HG02840 (cell line): ENCODE measurements at regions not wholly inside any gene's neighbourhood (a gene's known extent, or its start where the extent isn't known, plus 50 kb on each side); places are given as distances from the start of the nearest gene placed in this dataset.

Experiments used
- ATAC-seq: cut with Tn5 transposase; IDR thresholded peaks from one replicate; pipeline ENCODE4 v1.9.1; 2021; ENCODE audit warnings: mild to moderate bottlenecking, moderate library complexity, moderate number of reproducible peaks; ENCODE audit not compliant: unreplicated experiment, low FRiP score

DNA sequence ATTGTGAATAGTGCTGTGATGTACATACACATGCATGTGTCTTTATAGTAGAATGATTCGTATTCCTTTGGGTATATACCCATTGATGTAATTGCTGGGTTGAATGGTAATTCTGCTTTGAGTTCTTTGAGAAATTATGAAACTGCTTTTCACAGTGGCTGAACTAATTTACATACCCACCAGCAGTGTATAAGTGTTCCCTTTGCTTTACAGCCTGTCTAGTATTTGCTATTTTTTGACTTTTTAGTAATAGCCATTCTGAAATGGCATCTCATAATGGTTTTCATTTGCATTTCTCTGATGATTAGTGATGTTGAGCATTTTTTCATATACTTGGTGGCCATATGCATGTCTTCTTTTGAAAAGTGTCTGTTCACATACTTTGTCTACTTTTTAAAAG lies 54.5 kb upstream of the FAM78B start:
- ATAC-seq: no peak

DNA sequence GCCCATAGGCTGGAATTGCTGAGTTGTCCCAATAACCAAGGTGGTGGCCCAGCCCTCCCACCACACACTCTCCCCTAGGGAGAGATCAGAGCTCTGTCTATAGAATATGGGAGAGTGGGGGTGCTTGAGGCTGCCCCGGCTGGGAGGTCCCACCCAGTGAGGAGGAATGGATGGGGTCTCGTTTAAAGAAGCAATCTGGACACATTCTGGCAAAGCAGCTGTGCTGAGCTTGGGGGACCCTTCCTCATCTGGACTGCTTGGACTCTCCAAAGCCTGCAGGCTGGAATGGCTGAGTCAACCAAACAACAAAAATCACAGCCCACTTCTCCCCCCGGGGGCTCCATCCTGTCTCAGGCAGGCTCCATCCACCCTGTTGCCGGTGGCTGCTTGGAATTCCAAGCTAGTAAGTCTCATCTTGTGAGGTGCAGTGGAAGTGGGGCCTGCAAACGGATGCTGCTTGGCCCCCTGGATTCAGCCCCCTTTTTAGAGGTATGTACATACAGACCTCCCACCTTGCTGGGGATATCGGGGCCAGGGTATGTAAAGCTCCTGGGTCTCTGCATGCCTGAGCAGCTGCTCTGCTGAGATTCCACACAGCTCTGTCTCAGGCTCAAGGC lies 67.1 kb upstream of the FAM78B start:
- ATAC-seq: no peak

- ATAC-seq: no peak
These were observed 68.9 kb upstream of the FAM78B start for GRCh38 chr1:166235728-166236127.

DNA sequence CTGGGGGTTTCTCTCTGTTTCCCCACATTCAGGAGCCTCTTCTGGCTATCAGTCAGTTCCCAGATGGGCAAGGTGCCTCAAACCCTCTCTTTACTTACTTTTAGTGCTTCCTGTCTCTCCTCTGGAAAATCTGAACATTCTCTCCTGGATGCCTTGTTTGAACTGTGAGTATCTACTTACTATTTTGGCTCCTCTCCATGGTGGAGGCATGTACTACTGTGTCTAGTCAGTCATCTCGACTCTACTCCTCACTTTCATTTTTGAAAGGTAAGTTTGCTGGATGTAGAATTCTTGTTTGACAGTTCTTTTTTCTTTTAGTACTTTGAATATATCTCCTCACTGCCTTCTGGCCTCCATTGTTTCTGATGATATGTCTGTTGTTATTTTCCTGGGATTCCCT lies 70.9 kb upstream of the FAM78B start:
- no peak for ATAC-seq

GRCh38 chr1:166253076-166253779 lies 86.4 kb upstream of the FAM78B start:
- ATAC-seq: no peak

DNA sequence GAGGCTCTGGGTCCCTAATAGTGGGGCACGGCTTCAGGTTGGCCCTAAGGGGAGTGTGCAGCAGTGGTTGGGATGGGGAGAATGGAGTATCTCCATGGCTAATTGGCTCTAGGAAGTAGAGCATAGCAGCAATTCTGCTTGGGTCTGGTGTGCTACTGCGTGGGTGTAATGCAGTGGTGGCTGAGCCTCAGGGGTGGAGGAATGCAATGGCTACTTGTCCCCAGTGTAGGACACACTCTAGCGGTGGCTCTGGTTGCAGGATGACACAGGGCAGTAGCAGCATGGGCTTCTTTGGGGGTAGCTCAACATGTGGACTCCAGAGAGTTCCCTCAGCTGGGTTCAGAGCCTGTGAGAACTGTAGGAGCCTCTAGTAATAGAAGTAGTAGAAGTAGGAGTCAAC lies 91.2 kb upstream of the FAM78B start:
- no peak for ATAC-seq

DNA sequence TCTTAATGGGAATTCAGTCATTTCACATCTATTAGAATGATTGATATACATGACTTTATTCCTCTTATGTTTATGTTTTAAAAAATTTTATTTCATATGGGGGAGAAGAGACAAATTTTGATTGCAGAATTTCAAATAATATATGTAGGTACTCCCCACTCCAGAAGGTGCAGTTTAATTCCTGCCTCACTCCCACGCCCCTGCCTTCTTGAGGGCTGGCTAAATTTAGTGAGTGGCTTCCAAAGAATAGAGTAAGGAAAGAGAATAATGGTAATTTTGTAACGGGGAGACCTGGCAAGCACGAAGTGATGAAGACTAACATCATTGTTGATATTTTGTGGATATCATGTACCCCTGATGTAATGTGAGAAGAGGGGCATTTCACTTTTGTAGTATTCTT lies 94.7 kb upstream of the FAM78B start:
- no peak for ATAC-seq

DNA sequence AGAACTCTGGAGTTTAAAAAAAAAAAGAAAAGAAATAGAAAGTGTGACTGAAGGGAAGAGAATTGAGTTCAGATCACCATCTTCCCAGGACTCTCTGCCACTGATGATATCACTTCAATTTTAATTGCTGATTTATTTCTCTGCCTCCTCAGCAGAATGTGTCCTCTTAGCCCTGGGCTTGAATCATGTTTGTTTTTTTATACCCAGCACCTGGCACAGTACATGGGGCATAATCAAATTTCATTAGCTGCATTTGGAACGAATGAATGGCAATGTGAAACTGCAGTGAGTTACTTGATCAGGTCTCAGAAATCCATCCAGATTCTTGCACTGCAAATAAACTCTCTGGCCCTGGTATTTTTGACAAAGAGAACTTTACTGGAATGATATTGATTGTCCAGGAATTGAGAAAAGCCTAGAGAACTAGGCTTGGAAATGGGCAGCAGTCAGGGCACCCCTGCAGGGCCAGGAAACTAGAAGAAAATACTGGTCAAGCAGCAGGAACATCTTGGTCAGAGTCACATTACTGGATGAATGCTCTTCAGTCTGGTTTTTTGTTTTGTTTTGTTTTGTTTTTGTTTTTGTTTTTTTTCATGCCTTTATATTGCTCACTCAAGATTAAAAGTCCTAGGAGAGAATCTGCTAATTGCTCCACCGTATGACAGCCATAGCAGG lies 103.8 kb upstream of the FAM78B start:
- ATAC-seq: no peak

DNA sequence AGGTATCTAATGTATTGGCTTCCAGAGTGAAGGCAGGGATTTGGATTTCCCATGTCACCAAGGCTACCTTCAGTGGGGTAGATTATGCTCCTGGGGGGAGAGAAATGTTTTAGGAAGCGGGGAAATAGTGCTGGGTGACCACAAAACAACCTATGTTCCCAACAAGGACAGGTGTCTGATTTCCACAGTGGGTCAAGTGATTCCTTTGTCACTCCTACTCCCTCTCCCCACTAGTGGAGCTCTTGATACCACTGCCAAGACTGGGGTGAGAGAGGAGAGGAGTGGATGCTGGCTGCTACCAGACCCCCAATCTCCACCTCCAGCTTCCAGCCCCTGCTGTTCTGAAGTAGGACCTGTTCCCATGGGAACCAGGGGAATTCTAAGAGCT lies 104.3 kb upstream of the FAM78B start:
- no peak for ATAC-seq

- ATAC-seq: no peak
These were observed 105.4 kb upstream of the FAM78B start for GRCh38 chr1:166272155-166272554.

GRCh38 chr1:166272851-166273250 lies 106.0 kb upstream of the FAM78B start:
- no peak for ATAC-seq

GRCh38 chr1:166273618-166274017 lies 106.8 kb upstream of the FAM78B start:
- ATAC-seq: no peak

DNA sequence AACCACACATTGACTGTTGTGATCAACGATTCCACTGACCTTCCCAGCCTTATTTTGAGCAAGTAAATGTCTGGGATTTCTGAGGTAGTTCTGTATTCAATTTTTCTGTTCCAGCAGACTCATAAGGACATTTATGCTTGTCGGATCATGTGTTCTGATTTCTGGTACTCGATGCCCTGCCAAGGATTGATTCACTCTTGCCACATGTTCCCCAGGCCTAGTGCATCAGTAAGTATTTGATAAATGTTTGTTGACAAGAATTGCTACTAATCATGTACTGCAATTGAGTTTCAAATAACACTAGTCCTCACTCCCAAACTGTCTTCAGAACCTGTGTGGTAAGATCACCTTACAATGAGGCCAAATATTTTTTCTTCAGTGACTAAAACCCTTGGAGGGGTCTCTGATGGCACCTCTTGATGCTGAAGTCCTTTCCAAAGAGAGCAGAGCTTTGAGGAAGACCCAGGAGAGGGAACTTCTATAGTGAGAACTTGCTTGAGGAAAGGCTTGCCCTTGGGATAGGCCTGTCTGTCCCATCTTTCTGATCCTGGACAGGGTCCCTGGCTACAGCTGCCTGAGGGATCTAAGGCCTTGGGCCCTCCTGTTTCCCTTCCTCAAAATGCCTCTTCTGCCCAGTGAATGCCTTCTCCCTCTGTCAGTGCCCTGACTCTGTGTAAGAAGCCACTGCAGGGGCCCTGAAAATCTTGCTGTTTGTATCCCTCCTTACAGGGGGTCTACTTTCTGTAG lies 115.8 kb upstream of the FAM78B start:
- ATAC-seq: no peak

DNA sequence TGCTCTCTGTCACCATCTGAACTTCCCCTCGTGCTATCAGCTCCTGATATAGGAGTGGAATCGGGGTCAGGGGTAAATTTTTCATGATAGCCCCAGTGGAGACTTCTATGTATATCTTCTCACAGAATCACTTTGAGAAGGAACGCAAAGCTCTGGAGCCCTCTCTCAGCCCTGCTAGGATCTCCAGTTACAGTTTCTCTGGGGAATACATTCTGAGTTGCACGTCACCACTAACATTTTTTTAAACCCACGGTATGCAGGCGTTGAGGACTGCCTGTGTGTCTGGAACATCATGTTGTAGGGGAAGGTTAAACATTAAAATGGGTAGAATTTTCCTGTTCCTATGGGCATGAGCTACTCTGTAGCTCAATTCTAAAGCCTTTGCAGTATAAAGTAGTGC lies 116.4 kb upstream of the FAM78B start:
- no peak for ATAC-seq

GRCh38 chr1:166283600-166283999 lies 116.8 kb upstream of the FAM78B start:
- ATAC-seq: no peak

DNA sequence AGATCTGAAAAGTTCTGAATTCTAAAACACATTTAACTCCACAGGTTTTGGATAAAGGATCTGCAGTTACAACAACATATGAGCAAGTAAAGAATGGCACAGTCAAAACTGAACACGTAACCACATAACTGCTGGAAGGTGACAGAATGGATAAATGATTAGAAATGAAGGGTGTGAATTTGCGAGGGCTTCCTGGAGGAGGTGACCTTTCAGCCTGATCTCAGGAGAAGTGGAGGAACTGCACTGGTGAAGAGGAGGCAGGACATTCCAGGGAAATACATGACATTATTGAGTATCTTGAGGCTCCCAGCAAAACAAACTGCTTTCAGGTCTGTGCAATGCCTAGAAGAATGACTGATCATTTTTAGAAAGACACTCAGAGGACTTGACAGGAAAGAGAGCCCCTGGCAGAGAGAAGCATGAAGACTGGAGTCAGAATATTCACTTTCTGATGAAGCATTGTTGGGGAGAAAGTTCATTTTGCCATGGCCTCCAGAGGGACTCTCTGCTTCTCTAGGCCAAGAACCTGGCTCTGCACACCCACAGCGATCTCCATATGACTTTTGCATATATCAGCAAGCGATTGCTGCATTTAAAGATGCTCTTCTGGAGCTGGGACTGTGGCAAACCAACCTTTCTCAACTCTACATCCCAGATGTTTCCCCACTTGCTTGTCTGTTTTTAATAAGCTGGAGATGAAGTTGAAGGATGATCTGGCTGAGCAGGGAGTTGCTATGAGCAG lies 122.7 kb upstream of the FAM78B start:
- no peak for ATAC-seq

GRCh38 chr1:166295656-166296055 lies 128.9 kb upstream of the FAM78B start:
- ATAC-seq: no peak

DNA sequence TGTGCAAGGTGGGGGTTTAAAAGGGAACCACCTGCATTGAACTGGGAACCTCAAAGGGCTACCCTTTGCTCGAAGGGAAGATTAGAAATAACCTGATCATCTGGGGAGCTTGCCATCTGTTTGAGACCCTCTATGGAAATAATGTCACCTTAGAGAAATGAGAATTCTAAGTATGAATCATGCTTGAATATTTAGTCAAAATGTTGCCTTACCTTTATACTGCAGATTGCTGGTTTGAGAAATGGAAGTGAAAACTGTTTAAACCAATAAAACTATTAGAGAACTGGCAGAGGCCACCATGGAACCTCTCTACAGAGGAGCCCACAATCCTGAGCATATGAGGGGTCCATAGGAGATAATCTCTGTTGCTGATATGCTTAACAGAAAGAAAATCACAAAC lies 131.2 kb upstream of the FAM78B start:
- no peak for ATAC-seq

GRCh38 chr1:166300767-166301166 lies 134.0 kb upstream of the FAM78B start:
- no peak for ATAC-seq

DNA sequence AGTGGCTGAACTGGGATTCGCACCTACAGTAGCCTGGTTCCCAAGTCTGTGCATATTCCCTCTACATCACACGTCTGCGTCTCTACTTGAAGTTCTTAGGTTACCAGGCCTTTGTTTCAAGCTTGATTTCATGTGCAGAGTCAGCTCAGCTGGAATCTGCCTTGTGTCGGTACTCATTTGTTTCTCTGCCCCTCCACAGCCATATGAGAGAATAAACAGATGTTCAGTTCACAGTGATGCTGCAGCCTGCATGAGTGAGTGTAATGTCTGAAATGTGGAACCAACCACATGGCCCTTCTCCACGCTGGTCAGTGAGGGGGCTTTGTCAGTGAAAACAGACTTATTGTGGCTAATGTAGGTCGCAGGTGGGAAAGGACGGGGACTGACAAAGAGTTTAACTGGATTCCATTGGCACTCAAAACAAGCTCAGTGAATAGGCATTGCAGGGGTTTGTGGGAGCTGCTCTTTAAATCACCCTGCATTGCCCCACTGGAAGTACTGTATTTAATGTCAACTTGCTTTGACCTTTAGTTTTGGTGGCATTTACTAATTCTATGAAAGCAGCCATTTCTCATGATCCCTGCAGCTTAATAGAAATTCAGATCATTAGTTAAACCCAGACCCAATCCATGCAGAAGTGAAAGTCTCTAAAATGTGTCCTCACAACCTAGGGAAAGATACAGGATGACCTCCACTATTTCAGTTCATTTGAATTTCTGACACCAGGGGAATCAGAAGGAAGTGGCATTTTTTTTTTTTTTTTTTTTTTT lies 136.4 kb upstream of the FAM78B start:
- no peak for ATAC-seq
